Globus pallidus (tissue), 1 donor: ENCODE measurements at regions not wholly inside any gene's neighbourhood (a gene's known extent, or its start where the extent isn't known, plus 50 kb on each side); places are given as distances from the start of the nearest gene placed in this dataset.
"Not testable (repeated sequence)": the region's sequence is repeated elsewhere in the genome, so short reads cannot be mapped to it uniquely, and the experiment has no call there.

Source experiments
- DNase-seq: peaks from one replicate; pipeline ENCODE4 v3.0.0-alpha.2; 2015; ENCODE audit warnings: low spot score

GRCh38 chr18:10141559-10141958 lies 227.7 kb downstream of the VAPA start:
- DNase-seq = no peak

- no peak for DNase-seq
Measured at GRCh38 chr18:10142056-10142455, 228.2 kb downstream of the VAPA start.

GRCh38 chr18:10142496-10143160 lies 228.8 kb downstream of the VAPA start:
- no peak for DNase-seq

GRCh38 chr18:10143596-10143995 lies 229.8 kb downstream of the VAPA start:
- DNase-seq = no peak

GRCh38 chr18:10145546-10145945 lies 231.7 kb downstream of the VAPA start:
- no peak for DNase-seq

- no peak for DNase-seq
Measured at GRCh38 chr18:10147226-10147625, 233.4 kb downstream of the VAPA start.

- no peak for DNase-seq
Measured at GRCh38 chr18:10147752-10148151, 233.9 kb downstream of the VAPA start.

GRCh38 chr18:10148189-10148929 lies 234.5 kb downstream of the VAPA start:
- no peak for DNase-seq

GRCh38 chr18:10149768-10150556 lies 236.1 kb downstream of the VAPA start:
- no peak for DNase-seq

- DNase-seq = not testable (repeated sequence)
Measured at GRCh38 chr18:10150576-10150975, 236.8 kb downstream of the VAPA start.

- DNase-seq = no peak
Measured at GRCh38 chr18:10152475-10152874, 238.7 kb downstream of the VAPA start.

- no peak for DNase-seq
Measured at GRCh38 chr18:10153924-10154752, 240.3 kb downstream of the VAPA start.

- DNase-seq = no peak
Measured at GRCh38 chr18:10157706-10158105, 243.9 kb downstream of the VAPA start.

- DNase-seq = no peak
Measured at GRCh38 chr18:10160251-10160650, 246.4 kb downstream of the VAPA start.

- DNase-seq = no peak
Measured at GRCh38 chr18:10161315-10161714, 247.5 kb downstream of the VAPA start.

GRCh38 chr18:10162340-10162739 lies 248.5 kb downstream of the VAPA start:
- DNase-seq = no peak

GRCh38 chr18:10164271-10165071 lies 250.7 kb downstream of the VAPA start:
- no peak for DNase-seq

GRCh38 chr18:10166164-10166807 lies 252.5 kb downstream of the VAPA start:
- DNase-seq = no peak

GRCh38 chr18:10167759-10168158 lies 253.9 kb downstream of the VAPA start:
- no peak for DNase-seq

GRCh38 chr18:10168477-10168876 lies 254.7 kb downstream of the VAPA start:
- DNase-seq = no peak
